ENCODE measurements at regions not wholly inside any gene's neighbourhood (a gene's known extent, or its start where the extent isn't known, plus 50 kb on each side); places are given as distances from the start of the nearest gene placed in this dataset.

DNA sequence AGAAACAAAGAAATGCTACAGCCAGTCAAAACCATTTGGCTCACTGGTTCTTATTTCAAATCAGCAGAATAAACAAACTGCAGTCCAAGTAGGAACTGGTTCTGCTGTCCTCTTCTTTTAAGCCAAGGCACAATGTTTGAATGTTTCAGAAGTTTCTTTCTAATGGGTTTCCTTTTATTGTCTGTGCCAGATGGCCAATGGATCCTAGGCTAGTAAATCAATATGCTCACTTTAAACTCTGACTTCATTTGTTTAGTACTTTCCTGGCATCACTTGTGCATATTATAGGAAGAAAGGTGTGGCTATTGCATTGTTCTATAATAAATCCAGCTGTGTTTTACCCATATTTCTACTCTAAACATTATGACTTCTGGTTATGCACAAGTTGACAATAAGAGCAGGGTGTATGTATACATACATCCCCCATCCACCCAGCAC is 99.7 kb upstream of the PLCB4 start:
- Histone ChIP-seq H4K91ac (replicated peaks; ENCODE audit: insufficient read length, low read length) (no peak overlapping the region), H2BK5ac (ENCODE audit: low read depth, low read length) (no peak overlapping the region), H3K23me2 (ENCODE audit: low read depth, low read length) (peaks cover 1% of the 10 kb centered on the region; the same call in 1 of the 2 replicates), H3K4ac (replicated peaks; ENCODE audit: insufficient read length, low read depth, low read length) (no peak overlapping the region), H3K79me2 (ENCODE audit: control insufficient read depth in 1 of 2, insufficient read depth in 2 of 2, low read length in 2 of 2) (no peaks in the 10 kb centered on the region), H3K9ac (replicated peaks in 1 of 4; ENCODE audit: extremely low read depth in 1 of 4, low read depth in 3 of 4, low read length in 3 of 4) (no peak overlapping the region), H3K9me3 (ENCODE audit: insufficient read depth in 2 of 2, low read depth in 1 of 2, low read length in 1 of 2) (peaks cover 0 to 6% of the 10 kb centered on the region in 2 experiments; a peak in 1 of 4 replicates), H3K4me1 (replicated peaks in 1 of 4; ENCODE audit: control insufficient read depth in 3 of 4, insufficient read depth in 4 of 4, low read length in 3 of 4) (peaks cover 0 to 7% (median 0%) of the 10 kb centered on the region in 4 experiments; a peak in 1 of 7 replicates), H3K79me1 (ENCODE audit: low read depth, low read length) (no peaks in the 10 kb centered on the region), H3K56ac (replicated peaks; ENCODE audit: insufficient read length, low read depth, low read length) (no peak overlapping the region), H2AK5ac (ENCODE audit: low read depth, low read length) (no peak overlapping the region), H2BK120ac (replicated peaks; ENCODE audit: low read depth, low read length) (no peak overlapping the region), H4K5ac (ENCODE audit: insufficient read length, low read depth, low read length) (no peak overlapping the region), H2BK12ac (ENCODE audit: low read depth, low read length) (no peak overlapping the region), H3K4me3 (ENCODE audit: extremely low read depth in 1 of 4, insufficient read depth in 2 of 4, low read depth in 3 of 4, low read length in 4 of 4) (no peak overlapping the region), H2AFZ (ENCODE audit: low read length) (no peak overlapping the region), H3K27me3 (replicated peaks in 1 of 4; ENCODE audit: control insufficient read depth in 3 of 4, extremely low read depth in 1 of 4, insufficient read depth in 3 of 4, low read length in 3 of 4) (no peaks in the 10 kb centered on the region), H3K36me3 (ENCODE audit: control insufficient read depth in 2 of 4, insufficient read depth in 4 of 4, low read length in 3 of 4) (no peaks in the 10 kb centered on the region), H2BK20ac (ENCODE audit: low read length) (no peak overlapping the region), H3K23ac (ENCODE audit: insufficient read length) (no peak overlapping the region), H2BK15ac (ENCODE audit: low read length) (no peak overlapping the region), H4K20me1 (replicated peaks in 1 of 2; ENCODE audit: control insufficient read depth in 1 of 2, insufficient read depth in 2 of 2, low read length in 2 of 2) (no peaks in the 10 kb centered on the region), H4K8ac (ENCODE audit: extremely low read depth, insufficient read depth, low read length) (no peak overlapping the region), H3K4me2 (ENCODE audit: insufficient read depth in 1 of 2, low read depth in 2 of 2, low read length in 2 of 2) (no peak overlapping the region), H3K27ac (ENCODE audit: low read depth, low read length) (no peak overlapping the region), H3K18ac (ENCODE audit: extremely low read depth, low read length) (no peak overlapping the region), H3K14ac (ENCODE audit: insufficient read length) (no peak overlapping the region)
- ChIA-PET CTCF (ENCODE audit: partially characterized antibody) (no interaction called here), POLR2A (ENCODE audit: partially characterized antibody) (no interaction called here)
- DNase-seq (ENCODE audit: low read depth in 1 of 2, low spot score in 2 of 2) (no peak), FAIRE-seq (no peak)
- TF ChIP-seq MAX (IDR thresholded peaks at IDR 0.05) (no peak), ZNF274 (IDR thresholded peaks at IDR 0.05; ENCODE audit: borderline replicate concordance, extremely low read depth, low read length) (no peak), BACH1 (IDR thresholded peaks at IDR 0.05; ENCODE audit: low read length) (no peak), POLR2AphosphoS5 (IDR thresholded peaks at IDR 0.05; ENCODE audit: low read depth, low read length) (no peak), SAP30 (IDR thresholded peaks at IDR 0.05; ENCODE audit: insufficient read depth, insufficient replicate concordance, low read length) (no peak), CBX5 (IDR thresholded peaks at IDR 0.05; ENCODE audit: low read depth, low read length) (no peak), CBX8 (IDR thresholded peaks at IDR 0.05; ENCODE audit: borderline replicate concordance, low read depth, low read length) (no peak), JUND (IDR thresholded peaks at IDR 0.05; ENCODE audit: low read length) (no peak), NANOG (IDR thresholded peaks at IDR 0.05; ENCODE audit: insufficient read depth, low read depth, low read length, poor library complexity, severe bottlenecking) (no peak), EGR1 (IDR thresholded peaks at IDR 0.05; ENCODE audit: borderline replicate concordance, low read depth, low read length) (no peak), HDAC6 (IDR thresholded peaks at IDR 0.05; ENCODE audit: low read depth, low read length) (no peak), CTCF (IDR thresholded peaks at IDR 0.05; ENCODE audit: control extremely low read depth in 1 of 3, insufficient read depth in 1 of 3, low read depth in 1 of 3, low read length in 3 of 3) (no peak), SP2 (IDR thresholded peaks at IDR 0.05; ENCODE audit: low read length) (no peak), CHD1 (IDR thresholded peaks at IDR 0.05; ENCODE audit: low read depth, low read length) (no peak)
